H9 (cell line): ENCODE measurements at regions not wholly inside any gene's neighbourhood (a gene's known extent, or its start where the extent isn't known, plus 50 kb on each side); places are given as distances from the start of the nearest gene placed in this dataset.

ENCODE experiments used
- DNase-seq: peaks from one replicate; pipeline ENCODE4 v3.0.0-alpha.2; 2017
- H2AFZ ChIP-seq: one replicate; pipeline ENCODE4 v1.6.1; 2013; ENCODE audit warnings: mild to moderate bottlenecking, low read length, control low read depth, moderate library complexity
- H2AK5ac ChIP-seq: 2 replicates; pipeline ENCODE4 v1.6.1; 2013; ENCODE audit warnings: low read length, control low read depth, mixed read lengths; ENCODE audit not compliant: insufficient read length
- H2BK120ac ChIP-seq: one replicate; pipeline ENCODE4 v1.6.1; 2013; ENCODE audit warnings: low read depth, mild to moderate bottlenecking, low read length, control low read depth, inconsistent platforms; ENCODE audit not compliant: poor library complexity, severe bottlenecking
- H2BK12ac ChIP-seq: 2 replicates; pipeline ENCODE4 v1.6.1; 2013; ENCODE audit warnings: low read length, control low read depth, mixed read lengths, low read depth; ENCODE audit not compliant: insufficient read length
- H2BK15ac ChIP-seq: 2 replicates; pipeline ENCODE4 v1.6.1; 2013; ENCODE audit warnings: low read depth, low read length, control low read depth
- H2BK20ac ChIP-seq: one replicate; pipeline ENCODE4 v1.6.1; 2013; ENCODE audit warnings: low read depth, mild to moderate bottlenecking, low read length, control low read depth, inconsistent platforms; ENCODE audit not compliant: poor library complexity, severe bottlenecking
- H2BK5ac ChIP-seq: 2 replicates; pipeline ENCODE4 v1.6.1; 2013; ENCODE audit warnings: low read length, control low read depth, mixed read lengths; ENCODE audit not compliant: insufficient read length
- H3K14ac ChIP-seq: 2 replicates; pipeline ENCODE4 v1.6.1; 2013; ENCODE audit warnings: low read length, control low read depth; ENCODE audit not compliant: insufficient read depth
- H3K18ac ChIP-seq: 2 replicates; pipeline ENCODE4 v1.6.1; 2013; ENCODE audit warnings: low read depth, mild to moderate bottlenecking, mixed read lengths, low read length, control low read depth; ENCODE audit not compliant: insufficient read length
- H3K23ac ChIP-seq: 2 replicates; pipeline ENCODE4 v1.6.1; 2013; ENCODE audit warnings: low read length, control low read depth, mixed read lengths, low read depth; ENCODE audit not compliant: insufficient read length
- H3K23me2 ChIP-seq: 2 replicates; pipeline ENCODE4 v1.6.1; 2013; ENCODE audit warnings: low read depth, mild to moderate bottlenecking, mixed read lengths, low read length, control low read depth; ENCODE audit not compliant: insufficient read length, poor library complexity, severe bottlenecking
- H3K27ac ChIP-seq: 2 replicates; pipeline ENCODE4 v1.5.1; 2013; ENCODE audit warnings: low read length, control low read depth, mixed read lengths, low read depth; ENCODE audit not compliant: insufficient read length
- H3K27me3 ChIP-seq: 2 replicates; pipeline ENCODE4 v1.6.1; 2013; ENCODE audit warnings: low read length, control low read depth, inconsistent platforms; ENCODE audit not compliant: insufficient read depth
- H3K4ac ChIP-seq: 2 replicates; pipeline ENCODE4 v1.6.1; 2013; ENCODE audit warnings: low read depth, mild to moderate bottlenecking, control low read depth, inconsistent platforms, low read length, moderate library complexity
- H3K4me1 ChIP-seq: 2 replicates; pipeline ENCODE4 v1.6.1; 2013; ENCODE audit warnings: low read length, control low read depth, inconsistent platforms; ENCODE audit not compliant: insufficient read depth
- H3K4me2 ChIP-seq: 2 replicates; pipeline ENCODE4 v1.6.1; 2013; ENCODE audit warnings: low read length, control low read depth, mixed read lengths; ENCODE audit not compliant: insufficient read length, insufficient read depth
- H3K56ac ChIP-seq: 2 replicates; pipeline ENCODE4 v1.6.1; 2013; ENCODE audit warnings: low read depth, mild to moderate bottlenecking, mixed read lengths, low read length, control low read depth; ENCODE audit not compliant: insufficient read length
- H3K79me1 ChIP-seq: 2 replicates; pipeline ENCODE4 v1.6.1; 2013; ENCODE audit warnings: low read depth, mild to moderate bottlenecking, moderate library complexity, low read length, control low read depth, inconsistent platforms; ENCODE audit not compliant: insufficient read depth, poor library complexity, severe bottlenecking
- H3K79me2 ChIP-seq: 2 replicates; pipeline ENCODE4 v1.6.1; 2013; ENCODE audit warnings: low read length, control low read depth, inconsistent platforms; ENCODE audit not compliant: insufficient read depth
- H3K9ac ChIP-seq: 2 replicates; pipeline ENCODE4 v1.6.1; 2013; ENCODE audit warnings: low read length, control low read depth, mixed read lengths; ENCODE audit not compliant: insufficient read length; ENCODE audit errors: extremely low read depth
- H3K9me3 ChIP-seq: one replicate; pipeline ENCODE4 v1.6.1; 2013; ENCODE audit warnings: low read depth, low read length, inconsistent platforms; ENCODE audit not compliant: control insufficient read depth
- H3T11ph ChIP-seq: one replicate; pipeline ENCODE4 v1.6.1; 2013; ENCODE audit warnings: mild to moderate bottlenecking, low read length, control low read depth, inconsistent platforms
- H4K20me1 ChIP-seq: one replicate; pipeline ENCODE4 v1.6.1; 2013; ENCODE audit not compliant: control insufficient read depth, insufficient read length, insufficient read depth
- H4K5ac ChIP-seq: 2 replicates; pipeline ENCODE4 v1.6.1; 2013; ENCODE audit warnings: low read depth, mild to moderate bottlenecking, mixed read lengths, low read length, control low read depth; ENCODE audit not compliant: insufficient read length
- H4K8ac ChIP-seq: replicated peaks from 2 replicates; pipeline ENCODE4 v1.6.1; 2013; ENCODE audit warnings: low read length, control low read depth, mixed read lengths, low read depth; ENCODE audit not compliant: insufficient read length
- H4K91ac ChIP-seq: 2 replicates; pipeline ENCODE4 v1.6.1; 2013; ENCODE audit warnings: low read depth, mild to moderate bottlenecking, moderate library complexity, mixed read lengths, low read length, control low read depth; ENCODE audit not compliant: insufficient read length
- H3K27ac Mint-ChIP-seq, 3 experiments: 2 replicates in 2 of 3; 3 replicates in 1 of 3; pipeline ENCODE4 v1.8.0; 2020 to 2021; ENCODE audit warnings: mixed read lengths in 3 of 3, mild to moderate bottlenecking in 1 of 3, moderate library complexity in 1 of 3
- H3K27me3 Mint-ChIP-seq: 2 replicates; pipeline ENCODE4 v1.8.0; 2021; ENCODE audit warnings: low read depth, mild to moderate bottlenecking, moderate library complexity, mixed read lengths
- H3K36me3 Mint-ChIP-seq, 3 experiments: 2 replicates in 2 of 3; 3 replicates in 1 of 3; pipeline ENCODE4 v1.8.0; 2020 to 2021; ENCODE audit warnings: low read depth in 3 of 3, mixed read lengths in 3 of 3; ENCODE audit not compliant: insufficient read depth in 1 of 3
- H3K4me1 Mint-ChIP-seq, 2 experiments: 2 replicates each; pipeline ENCODE4 v1.8.0; 2020; ENCODE audit warnings: mixed read lengths in 2 of 2
- H3K4me3 Mint-ChIP-seq, 2 experiments: 2 replicates in 1 of 2; 3 replicates in 1 of 2; pipeline ENCODE4 v1.8.0; 2020 to 2021; ENCODE audit warnings: mild to moderate bottlenecking in 2 of 2, mixed read lengths in 2 of 2, moderate library complexity in 1 of 2
- H3K9me3 Mint-ChIP-seq, 2 experiments: 2 replicates in 1 of 2; 3 replicates in 1 of 2; pipeline ENCODE4 v1.8.0; 2020; ENCODE audit warnings: mild to moderate bottlenecking in 2 of 2, mixed read lengths in 2 of 2, moderate library complexity in 1 of 2
- WGBS: extraction: QIAGEN DNeasy Blood & Tissue Kit; methylation state at CpG from one replicate; pipeline ENCODE4 v1.1.7; 2013; ENCODE audit warnings: missing lambda C conversion rate, low lambda C conversion rate, mixed read lengths; ENCODE audit not compliant: insufficient read length; ENCODE audit errors: extremely low coverage; 5-methylcytosine and 5-hydroxymethylcytosine counted together
- TF ChIP-seq, protein P1 (sequence below): fragments of 200-600 bp; sonication (generic); conservative IDR thresholded peaks from 3 replicates; pipeline ENCODE4 v1.8.0; 2021; ENCODE audit warnings: antibody characterized with exemption, mild to moderate bottlenecking

DNA sequence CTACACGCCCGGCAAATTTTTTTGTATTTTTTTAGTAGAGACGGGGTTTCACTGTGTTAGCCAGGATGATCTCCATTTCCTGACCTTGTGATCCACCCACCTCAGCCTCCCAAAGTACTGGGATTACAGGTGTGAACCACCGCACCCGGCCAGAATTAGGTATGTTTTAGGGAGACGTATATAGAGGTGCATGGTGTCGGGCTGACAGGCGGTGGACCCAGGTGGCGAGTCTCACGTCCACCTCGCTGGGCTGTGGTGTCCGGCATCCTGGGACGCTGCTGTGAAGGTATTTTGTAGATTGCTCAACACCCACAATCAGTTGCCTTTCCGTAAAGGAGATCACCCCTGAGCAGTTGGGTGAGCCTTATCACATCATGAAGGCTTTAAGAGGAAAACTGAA lies 728.6 kb downstream of the BRD1 start:
- no peaks in the 10 kb centered on the region for H3K79me2 ChIP-seq
- H3K23me2 ChIP-seq, result no peaks in the 10 kb centered on the region
- peaks cover 4% of the 10 kb centered on the region; the same call in 1 of the 2 replicates for H3K27me3 Mint-ChIP-seq
- no peak overlapping the region for H2BK12ac ChIP-seq
- WGBS, result no CpG with 5 or more reads among the region's 14 CpGs
- H3K9me3 Mint-ChIP-seq, result peaks cover 4% of the 10 kb centered on the region in 2 experiments; a peak in 3 of 5 replicates
- no peaks in the 10 kb centered on the region for H3K4me1 ChIP-seq
- H3K56ac ChIP-seq, result no peak overlapping the region
- no peak overlapping the region for H2AK5ac ChIP-seq
- H2BK20ac ChIP-seq, result no peak overlapping the region
- H2BK120ac ChIP-seq, result no peak overlapping the region
- H4K91ac ChIP-seq, result no peak overlapping the region
- no peak overlapping the region for H4K8ac ChIP-seq
- no peak overlapping the region for H2BK15ac ChIP-seq
- no peak overlapping the region for H3K23ac ChIP-seq
- H3K9ac ChIP-seq, result no peak overlapping the region
- H3K18ac ChIP-seq, result no peak overlapping the region
- no peak overlapping the region; a peak in 1 of 7 replicates for H3K27ac Mint-ChIP-seq
- no peak overlapping the region for H3T11ph ChIP-seq
- H3K79me1 ChIP-seq, result no peaks in the 10 kb centered on the region
- no peak overlapping the region for H3K14ac ChIP-seq
- no peak overlapping the region for H3K4me2 ChIP-seq
- H4K5ac ChIP-seq, result no peak overlapping the region
- no peak overlapping the region for H3K4ac ChIP-seq
- H3K9me3 ChIP-seq, result no peaks in the 10 kb centered on the region
- H3K36me3 Mint-ChIP-seq, result no peaks in the 10 kb centered on the region; a peak in 1 of 7 replicates
- H3K27ac ChIP-seq, result no peak overlapping the region
- TF ChIP-seq, protein P1, sequence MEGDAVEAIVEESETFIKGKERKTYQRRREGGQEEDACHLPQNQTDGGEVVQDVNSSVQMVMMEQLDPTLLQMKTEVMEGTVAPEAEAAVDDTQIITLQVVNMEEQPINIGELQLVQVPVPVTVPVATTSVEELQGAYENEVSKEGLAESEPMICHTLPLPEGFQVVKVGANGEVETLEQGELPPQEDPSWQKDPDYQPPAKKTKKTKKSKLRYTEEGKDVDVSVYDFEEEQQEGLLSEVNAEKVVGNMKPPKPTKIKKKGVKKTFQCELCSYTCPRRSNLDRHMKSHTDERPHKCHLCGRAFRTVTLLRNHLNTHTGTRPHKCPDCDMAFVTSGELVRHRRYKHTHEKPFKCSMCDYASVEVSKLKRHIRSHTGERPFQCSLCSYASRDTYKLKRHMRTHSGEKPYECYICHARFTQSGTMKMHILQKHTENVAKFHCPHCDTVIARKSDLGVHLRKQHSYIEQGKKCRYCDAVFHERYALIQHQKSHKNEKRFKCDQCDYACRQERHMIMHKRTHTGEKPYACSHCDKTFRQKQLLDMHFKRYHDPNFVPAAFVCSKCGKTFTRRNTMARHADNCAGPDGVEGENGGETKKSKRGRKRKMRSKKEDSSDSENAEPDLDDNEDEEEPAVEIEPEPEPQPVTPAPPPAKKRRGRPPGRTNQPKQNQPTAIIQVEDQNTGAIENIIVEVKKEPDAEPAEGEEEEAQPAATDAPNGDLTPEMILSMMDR, result no peak
- no peak overlapping the region for H2AFZ ChIP-seq
- no peak overlapping the region for H2BK5ac ChIP-seq
- no peak for DNase-seq
- no peak overlapping the region for H3K4me3 Mint-ChIP-seq
- H3K4me1 Mint-ChIP-seq, result peaks cover 6% of the 10 kb centered on the region in 2 experiments; a peak in 2 of 4 replicates
- no peaks in the 10 kb centered on the region for H4K20me1 ChIP-seq
- no peaks in the 10 kb centered on the region for H3K27me3 ChIP-seq
